Activated CD4-positive, alpha-beta T cell treated with anti-CD3 and anti-CD28 coated beads for 48 hours (primary cell): ENCODE measurements at regions not wholly inside any gene's neighbourhood (a gene's known extent, or its start where the extent isn't known, plus 50 kb on each side); places are given as distances from the start of the nearest gene placed in this dataset.

Experiments used
- DNase-seq: peaks from one replicate; pipeline ENCODE4 v3.0.0-alpha.2; 2020

- no peak for DNase-seq
Measured at GRCh38 chr3:31404871-31405270, 127.9 kb upstream of the STT3B start.

GRCh38 chr3:31405515-31405914, 127.2 kb upstream of the STT3B start:
- no peak for DNase-seq

- no peak for DNase-seq
Measured at GRCh38 chr3:31406896-31407295, 125.8 kb upstream of the STT3B start.

- DNase-seq, result no peak
Measured at GRCh38 chr3:31407665-31408064, 125.1 kb upstream of the STT3B start.

DNA sequence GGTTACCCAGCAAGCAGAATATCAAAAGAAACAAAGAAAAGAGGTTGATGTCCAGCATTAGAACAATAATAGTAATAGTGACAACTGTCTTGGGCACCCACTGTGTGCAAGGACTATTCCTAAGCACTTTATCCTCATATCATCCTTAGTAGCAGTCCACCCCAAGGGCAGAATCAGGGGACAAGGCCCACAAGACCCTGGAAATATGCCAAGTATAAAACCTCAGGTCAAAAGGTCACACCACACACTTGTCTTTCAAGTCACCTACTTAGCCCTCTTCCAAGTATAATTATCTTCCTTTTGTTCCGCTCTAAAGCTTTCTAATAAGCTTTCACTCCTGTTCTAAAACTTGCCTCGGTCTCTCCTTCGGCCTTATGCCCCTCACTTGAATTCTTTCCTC, 124.0 kb upstream of the STT3B start:
- no peak for DNase-seq

DNA sequence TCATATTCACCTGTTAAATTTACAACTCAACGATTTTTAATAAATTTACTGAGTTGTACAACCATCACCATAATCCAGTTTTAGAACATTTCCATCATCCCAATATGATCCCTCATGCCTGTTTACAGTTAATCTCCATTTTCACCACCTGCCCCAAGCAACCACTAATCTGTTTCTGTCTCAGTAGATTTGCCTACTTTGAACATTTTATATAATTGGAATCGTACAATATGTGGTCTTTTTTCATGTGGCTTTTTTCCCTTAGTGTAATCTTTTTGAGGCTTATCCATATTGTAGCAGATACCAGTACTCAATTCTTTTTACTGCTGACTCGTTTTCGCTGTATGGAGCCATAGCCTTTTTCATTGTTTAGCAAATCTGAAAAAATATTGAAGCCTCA, 123.3 kb upstream of the STT3B start:
- no peak for DNase-seq

DNA sequence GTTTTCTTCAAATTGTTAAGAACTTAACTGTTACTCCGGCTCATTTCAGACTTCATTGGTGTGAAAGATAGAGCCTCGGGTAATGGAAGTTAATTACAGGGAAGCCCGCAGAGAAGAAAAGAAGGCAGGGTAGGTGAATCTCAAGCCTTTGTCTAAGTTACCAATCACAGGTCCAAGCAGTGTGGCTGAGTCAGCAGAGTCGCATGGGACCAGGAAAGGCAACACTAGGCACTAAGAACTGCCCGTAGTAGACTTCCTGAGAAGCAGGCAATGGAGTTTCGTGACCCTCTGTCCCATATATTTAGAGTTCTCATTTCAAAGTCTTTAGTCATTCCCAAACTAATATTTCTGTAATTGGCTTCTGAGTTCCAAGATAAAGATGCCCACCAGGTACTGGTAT, 122.9 kb upstream of the STT3B start:
- DNase-seq, result no peak

DNA sequence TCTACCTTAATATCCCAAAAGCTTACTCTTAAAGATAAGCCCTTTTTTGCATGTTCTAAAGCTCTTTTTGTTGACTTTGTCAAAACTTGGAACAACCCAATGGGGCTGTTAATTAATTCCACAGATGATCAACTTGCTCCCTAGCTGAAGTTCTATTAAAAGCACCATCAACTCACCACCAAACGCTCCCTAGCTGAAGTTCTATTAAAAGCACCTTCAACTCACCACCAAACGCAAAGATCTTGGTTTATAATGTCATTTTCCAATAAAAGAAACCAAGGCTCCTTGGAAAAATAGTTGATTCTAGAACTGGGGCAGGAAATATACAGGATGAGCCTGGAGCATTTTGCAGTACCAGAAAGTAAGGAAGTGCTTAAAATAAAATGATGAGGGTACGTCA, 122.3 kb upstream of the STT3B start:
- DNase-seq, result no peak

DNA sequence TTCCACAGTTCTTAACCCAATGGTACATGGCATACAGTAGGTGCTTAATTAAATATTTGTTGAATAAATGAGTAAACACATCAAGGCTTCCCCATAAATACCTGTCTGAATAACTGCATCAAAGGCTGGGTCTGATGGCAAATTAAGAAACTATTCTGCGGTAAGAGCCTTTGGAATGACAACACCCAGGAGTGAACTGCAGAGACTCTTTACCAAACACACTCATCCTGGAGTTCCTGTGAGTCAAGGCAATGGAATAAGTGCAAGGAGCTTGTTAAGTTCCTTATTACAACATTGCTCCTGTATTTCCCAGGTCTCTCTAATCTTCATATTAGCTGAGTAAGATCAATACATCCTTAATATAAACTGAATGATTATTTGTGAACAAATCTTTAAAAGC, 119.9 kb upstream of the STT3B start:
- DNase-seq, result no peak

- DNase-seq, result no peak
Measured at GRCh38 chr3:31413515-31413914, 119.2 kb upstream of the STT3B start.

DNA sequence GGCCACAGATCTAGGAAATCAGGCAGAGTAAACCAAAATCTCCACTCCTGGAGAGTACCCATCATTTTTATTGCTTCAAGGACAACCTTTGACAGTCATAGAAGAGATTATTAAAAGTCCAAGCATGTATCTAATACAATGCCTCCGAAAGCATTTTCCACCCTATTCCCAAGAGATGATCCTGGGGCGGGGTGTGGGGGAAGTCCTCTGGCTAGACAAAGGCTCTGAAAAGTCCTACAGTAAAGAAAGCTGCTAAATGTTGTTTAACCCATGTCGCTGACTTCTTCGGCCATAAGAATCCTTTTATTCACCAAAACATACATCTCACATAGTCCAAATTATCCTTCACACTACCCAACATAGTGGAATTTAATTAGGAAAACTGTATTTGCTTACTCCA, 115.7 kb upstream of the STT3B start:
- DNase-seq, result no peak

DNA sequence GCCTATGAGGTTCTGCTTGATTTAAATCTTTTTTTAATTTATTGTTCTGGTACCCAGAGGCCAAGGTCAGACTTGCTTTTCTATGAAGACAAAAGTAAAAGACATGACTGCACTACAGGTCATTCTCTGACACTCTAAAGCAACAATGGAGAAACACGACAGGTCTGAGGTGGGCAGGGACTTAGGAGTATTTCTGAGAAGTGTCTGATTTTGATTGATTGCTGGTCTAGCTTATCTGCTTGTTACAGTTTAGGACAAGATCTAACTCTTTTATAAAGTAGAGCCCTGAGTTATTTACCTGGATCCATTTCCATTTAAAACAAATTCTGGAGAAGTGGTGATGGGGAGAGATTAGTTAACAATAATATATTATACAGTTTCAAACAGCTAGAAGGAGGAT, 115.2 kb upstream of the STT3B start:
- DNase-seq, result no peak

- DNase-seq, result no peak
Measured at GRCh38 chr3:31420311-31420710, 112.4 kb upstream of the STT3B start.

DNA sequence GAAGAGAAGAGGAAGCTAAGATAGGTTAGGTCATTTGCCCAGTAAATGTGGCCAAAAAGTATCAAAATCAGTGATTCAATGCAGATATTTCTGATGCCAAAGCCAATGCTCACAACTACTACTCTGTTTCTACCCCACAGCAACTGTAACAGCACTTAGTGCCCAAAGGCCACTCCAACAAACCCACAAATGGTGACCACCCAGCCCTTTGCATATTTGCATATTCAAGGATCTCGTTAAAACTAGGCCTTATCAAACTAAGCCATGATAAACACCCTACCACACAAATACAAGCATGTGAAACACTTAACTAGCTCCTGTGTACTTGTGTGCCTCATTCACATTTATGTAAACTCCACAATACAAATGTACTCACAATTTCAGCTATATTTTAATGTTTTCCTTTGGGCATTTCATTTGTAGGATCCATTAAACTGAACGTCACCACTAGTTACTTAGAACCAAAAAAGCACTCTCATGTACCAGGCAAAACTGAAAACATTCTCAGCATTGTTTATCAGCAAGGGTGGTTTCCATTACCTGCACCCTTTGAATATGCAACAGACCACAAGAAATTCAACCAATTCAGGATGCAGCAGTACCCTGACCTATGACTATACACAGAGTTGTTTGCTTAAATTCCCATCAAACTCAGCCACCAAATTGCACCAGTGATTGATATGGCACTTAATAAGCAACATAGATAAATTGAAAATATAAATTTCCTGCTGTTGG, 111.2 kb upstream of the STT3B start:
- no peak for DNase-seq

GRCh38 chr3:31422237-31422636, 110.5 kb upstream of the STT3B start:
- DNase-seq, result no peak

GRCh38 chr3:31423482-31423881, 109.2 kb upstream of the STT3B start:
- DNase-seq, result no peak

DNA sequence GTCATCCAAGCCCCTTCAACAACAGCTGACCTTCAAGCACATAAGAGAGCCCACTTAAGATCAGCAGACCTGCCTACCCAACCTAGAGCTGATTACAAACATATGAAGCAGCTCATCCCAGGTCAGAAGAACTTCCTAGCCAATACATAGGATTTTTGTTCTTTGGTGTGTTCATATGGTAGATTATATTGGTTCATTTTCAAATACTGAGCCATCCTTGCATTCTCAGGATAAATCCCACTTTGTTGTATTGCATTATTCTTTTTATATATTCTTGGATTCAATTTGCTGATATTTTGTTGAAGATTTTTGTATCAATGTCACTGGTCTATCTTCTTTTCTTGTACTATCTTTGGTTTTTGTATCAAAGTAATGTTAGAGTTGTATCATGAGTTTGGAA, 107.3 kb upstream of the STT3B start:
- DNase-seq, result no peak

DNA sequence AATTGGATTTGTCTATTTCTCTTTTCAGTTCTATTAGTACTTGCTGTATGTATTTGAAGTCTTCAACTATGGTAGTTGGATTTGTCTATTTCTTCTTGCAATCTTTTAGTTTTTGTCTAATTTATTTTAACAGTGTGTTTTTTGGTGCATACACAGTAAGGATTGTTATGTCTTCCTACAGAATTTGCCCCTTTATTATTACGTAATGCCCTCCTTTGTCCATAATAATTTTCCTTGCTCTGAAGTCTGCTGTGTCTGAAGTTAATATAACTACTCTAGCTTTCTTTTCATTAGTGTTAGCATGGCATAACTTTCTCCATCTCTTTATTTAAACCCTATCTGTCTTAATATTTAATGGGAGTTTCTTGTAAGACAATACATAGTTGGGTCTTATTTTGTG, 105.1 kb upstream of the STT3B start:
- no peak for DNase-seq

DNA sequence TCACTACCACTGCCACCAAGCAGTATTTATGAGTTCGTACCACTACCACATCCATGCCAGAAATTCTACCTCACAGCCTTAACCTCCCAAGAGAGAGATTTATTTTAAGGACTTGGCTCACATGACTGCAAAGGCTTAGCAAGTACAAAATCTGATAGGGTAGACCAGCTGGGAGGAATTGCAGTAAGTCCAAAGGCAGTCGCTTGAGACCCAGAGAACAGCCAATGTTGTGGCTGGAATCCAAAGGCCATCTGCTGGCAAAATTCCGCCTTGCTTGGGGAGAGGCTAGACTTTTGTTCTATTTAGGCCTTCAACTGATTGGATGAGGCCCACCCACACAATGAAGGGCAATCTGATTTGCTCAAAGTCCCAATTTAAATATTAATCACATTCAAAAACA, 101.4 kb upstream of the STT3B start:
- DNase-seq, result no peak

DNA sequence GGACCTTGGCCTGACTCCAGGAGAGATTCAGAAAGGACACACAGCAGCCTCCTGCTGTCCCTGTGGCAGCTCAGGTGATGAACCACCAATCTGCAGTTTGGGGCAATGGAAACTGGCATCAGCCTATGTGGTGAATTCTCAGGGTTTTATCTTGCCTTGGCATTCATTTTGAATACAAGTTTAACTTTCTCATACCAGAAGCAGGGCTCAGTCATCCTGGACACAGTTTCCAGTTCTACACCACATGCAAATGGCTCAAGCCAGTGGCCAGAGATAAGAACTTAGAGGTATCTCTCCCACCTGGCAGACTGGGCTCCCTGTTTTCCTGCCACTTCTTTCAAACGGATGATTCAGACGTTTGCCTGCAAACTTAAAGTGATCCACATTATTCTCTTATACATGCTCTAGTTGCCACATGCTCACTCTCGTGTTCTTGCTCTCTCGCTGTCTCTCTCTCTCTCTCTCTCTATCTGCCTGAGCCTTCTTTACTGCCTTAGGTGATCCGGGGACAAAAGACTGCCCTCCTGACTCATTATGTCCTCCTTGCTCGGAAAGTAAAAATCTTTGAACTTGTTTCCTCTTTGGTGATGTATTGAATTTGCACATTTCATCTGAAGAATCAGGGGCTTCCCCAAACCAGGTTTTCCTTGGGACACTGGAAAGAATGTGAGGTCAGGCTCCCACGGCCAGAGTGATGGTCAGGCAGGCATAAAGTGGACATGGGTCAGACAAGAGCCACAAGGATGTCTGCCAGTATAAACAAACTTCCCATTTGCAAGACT, 99.6 kb upstream of the STT3B start:
- no peak for DNase-seq

DNA sequence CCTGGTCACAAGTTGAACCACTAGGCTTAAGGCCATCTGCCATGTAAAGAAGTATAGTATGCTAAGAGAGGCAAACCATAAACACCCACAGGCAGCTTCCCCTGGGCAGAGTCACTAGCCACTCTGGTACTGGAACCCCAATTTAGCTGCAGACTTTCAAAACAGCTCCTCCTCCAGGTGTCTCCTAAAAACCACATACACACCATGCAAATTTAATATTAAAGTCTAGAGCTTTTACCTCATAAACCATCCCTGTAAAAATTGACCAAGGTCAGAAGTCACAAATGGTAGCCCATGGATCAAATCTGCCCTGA, 99.1 kb upstream of the STT3B start:
- DNase-seq, result no peak

DNA sequence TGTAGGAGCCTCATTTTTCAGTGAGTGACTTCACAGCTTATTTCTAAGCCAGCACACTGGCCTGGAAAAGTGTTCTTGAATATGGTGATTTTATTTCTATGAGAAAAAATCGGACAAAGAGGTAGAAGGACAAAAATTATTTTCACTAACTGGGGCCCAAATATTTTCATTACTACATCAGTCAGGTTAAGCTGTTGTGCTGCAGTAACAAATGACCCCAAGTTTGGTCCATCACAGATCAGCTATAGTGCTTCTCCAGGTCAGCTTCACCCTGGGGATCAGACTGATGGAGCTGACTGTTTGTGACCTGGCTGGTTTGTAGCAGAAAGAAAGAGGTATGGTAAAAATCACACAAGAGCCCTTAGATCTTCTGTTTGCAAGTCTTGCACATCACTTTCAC, 97.9 kb upstream of the STT3B start:
- DNase-seq, result no peak

DNA sequence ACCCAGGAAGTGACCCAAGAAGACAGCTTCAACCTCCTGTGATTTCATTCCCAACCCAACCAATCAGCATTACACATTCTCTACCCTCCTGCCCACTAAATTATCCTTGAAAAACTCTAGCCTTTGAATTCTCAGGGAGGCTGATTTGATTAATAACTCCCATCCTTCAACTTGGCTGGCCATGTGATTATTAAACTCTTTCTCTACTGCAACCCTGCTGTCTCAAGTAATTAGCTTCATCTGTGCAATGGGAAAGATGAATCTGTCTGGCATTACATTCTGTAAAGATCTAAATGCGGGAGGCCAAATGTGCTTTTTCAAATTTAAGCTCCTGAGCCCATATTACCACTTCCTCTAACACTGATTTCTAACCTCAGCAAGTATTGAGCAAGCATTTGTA, 95.9 kb upstream of the STT3B start:
- DNase-seq, result no peak

DNA sequence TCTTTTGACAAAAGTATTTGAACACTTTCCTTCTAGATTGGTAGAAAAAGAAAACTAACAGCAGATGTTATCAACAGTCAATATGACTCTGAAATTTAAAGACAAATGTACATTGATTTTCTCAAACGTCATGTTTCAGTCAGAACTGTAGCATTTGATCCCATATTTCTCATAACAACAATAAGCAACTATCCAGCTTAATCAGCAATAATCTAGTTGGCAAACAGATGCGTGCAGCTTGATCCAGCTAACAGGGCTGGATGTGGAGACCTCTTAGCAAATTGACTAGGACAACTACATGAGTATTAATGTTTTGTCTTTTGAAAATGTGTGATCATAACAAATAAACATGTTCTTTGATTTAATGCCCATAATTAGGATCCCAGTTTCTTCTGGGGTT, 94.0 kb upstream of the STT3B start:
- DNase-seq, result no peak
